GM10266 (cell line): ENCODE measurements at regions not wholly inside any gene's neighbourhood (a gene's known extent, or its start where the extent isn't known, plus 50 kb on each side); places are given as distances from the start of the nearest gene placed in this dataset.

Experiments used
- DNase-seq: peaks from one replicate; pipeline ENCODE4 v3.0.0; 2012; ENCODE audit errors: extremely low spot score
- TF ChIP-seq, protein P1 (sequence below): IDR thresholded peaks from 2 replicates; pipeline ENCODE4 v1.5.1; 2012; ENCODE audit warnings: mild to moderate bottlenecking, low read depth; ENCODE audit not compliant: control insufficient read depth, insufficient read depth; ENCODE audit errors: missing control alignments

DNA sequence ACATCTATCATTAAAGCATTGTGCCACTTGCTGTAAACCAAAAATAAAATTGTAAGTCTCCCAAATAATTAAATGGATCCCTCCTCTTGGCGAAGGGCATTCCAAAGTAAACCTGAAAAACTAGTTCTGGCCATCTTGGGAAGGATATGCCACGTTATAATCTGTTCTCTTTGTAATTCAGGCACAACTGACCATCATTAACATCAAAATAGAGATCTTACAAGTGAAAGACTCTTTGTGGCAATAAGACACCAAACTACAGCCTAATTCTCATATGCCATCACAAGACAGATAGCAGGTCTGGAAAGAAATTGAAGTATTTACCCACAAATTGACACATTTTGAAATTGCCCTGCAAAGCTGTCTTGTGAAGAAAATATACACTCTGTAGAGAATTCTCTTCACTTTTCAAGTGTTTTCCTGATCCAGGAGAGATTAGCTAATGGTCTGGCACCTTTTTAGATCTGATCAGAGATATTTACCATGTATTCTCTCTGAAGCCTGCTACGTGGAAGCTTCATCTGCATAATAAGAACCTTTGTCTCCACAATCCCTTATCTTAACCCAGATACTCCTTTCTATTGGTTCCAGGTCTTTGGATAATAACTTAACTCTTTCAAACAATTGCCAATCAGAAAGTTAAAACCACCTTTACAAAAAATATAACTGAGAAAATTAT lies 630.4 kb upstream of the CCDC179 start:
- TF ChIP-seq, protein P1, sequence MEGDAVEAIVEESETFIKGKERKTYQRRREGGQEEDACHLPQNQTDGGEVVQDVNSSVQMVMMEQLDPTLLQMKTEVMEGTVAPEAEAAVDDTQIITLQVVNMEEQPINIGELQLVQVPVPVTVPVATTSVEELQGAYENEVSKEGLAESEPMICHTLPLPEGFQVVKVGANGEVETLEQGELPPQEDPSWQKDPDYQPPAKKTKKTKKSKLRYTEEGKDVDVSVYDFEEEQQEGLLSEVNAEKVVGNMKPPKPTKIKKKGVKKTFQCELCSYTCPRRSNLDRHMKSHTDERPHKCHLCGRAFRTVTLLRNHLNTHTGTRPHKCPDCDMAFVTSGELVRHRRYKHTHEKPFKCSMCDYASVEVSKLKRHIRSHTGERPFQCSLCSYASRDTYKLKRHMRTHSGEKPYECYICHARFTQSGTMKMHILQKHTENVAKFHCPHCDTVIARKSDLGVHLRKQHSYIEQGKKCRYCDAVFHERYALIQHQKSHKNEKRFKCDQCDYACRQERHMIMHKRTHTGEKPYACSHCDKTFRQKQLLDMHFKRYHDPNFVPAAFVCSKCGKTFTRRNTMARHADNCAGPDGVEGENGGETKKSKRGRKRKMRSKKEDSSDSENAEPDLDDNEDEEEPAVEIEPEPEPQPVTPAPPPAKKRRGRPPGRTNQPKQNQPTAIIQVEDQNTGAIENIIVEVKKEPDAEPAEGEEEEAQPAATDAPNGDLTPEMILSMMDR, result no peak
- DNase-seq, result no peak

DNA sequence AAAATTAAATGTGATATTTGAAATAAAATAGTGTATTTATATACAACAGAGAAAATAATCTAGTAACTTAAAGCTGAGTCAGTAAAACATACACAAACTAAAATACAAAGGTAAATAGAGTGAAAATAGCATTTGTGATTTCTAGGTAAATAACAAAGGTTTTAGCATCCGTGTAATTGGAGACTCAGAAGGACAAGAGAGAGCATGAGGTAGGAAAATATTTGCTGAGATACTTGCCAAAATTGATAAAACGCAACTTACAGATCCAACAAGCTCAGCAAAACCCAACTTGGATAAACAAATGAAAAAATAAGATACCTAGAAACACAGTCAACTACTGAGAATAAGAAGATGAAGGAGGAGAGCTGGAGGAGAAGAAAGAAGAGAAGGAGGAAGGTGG lies 634.7 kb upstream of the CCDC179 start:
- TF ChIP-seq, protein P1, result no peak
- DNase-seq, result no peak

DNA sequence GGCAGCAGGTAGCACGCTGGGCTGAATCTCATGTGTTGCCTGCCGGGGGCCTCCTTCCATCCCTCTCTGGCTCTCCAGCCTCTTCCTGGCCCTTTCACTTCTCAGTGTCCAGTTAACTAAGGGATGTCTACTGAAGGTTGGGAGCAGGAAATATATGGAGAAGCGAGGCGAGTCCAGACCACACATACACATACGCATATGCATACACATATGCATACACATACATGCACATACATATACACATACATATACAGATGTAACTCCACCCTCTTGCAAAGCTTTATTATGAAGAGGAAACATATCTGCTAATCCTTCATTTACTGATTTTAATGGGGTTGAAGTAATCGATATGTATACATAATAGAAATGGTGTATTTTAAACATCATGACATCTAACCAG lies 636.1 kb upstream of the CCDC179 start:
- DNase-seq, result no peak

DNA sequence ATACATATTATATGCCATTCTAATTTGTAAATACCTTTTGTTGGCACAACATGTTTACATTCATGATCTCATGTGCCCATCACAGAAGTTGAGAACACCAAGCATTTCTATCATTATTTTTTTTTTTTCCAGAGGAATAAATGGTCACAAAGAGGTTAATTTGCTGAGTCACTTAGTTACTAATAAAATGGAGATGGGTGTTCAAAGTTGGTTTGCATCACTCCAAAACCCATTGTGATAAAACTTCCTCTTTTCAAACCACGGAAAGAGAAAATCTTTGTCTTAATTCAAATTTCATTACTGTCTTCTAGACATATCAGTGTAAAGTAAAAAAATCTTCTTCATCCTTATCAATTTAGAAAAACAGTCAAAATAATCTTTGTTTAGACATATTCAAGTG lies 636.8 kb upstream of the CCDC179 start:
- TF ChIP-seq, protein P1, result no peak
- no peak for DNase-seq

More for the DNA sequence above, 636.1 kb upstream of the CCDC179 start:
- TF ChIP-seq, protein P1, result no peak

DNA sequence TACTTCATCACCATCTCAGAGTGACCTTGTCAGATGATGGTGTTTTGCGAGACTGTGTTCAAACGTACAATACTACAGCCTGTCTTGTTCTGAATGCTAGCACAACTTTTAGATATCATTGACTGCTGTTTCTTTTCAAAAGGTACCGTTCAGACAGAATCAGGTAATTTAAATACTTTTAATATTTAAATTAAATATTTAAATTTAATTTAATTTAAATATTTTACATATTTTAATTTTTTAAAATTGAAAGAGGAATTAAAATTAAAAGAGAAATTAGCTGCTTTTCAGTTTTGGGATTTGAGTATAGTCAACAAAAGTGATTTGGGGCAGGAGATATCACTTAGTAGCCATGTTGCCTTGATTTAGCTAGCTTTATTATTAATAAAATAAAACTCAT lies 642.1 kb upstream of the CCDC179 start:
- DNase-seq, result no peak
- TF ChIP-seq, protein P1, result no peak

DNA sequence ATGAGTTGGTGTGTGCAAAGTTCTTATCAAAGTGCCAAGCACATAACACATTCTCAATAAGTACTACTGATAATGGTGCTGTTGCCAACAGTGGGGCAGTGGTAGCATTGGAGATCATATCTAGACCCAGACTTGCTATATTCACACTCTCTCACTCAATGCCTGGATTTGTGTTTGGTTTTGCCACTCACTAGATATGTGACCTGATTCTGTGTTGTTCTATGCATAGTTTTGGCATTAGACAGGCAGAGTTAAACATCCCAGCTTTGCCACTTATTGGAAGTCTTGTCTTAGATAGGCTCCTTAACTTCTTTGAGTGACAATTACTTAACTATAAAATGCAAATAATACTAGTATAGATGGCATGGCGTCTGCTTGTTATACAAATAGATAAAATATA lies 642.6 kb upstream of the CCDC179 start:
- TF ChIP-seq, protein P1, result no peak
- no peak for DNase-seq

DNA sequence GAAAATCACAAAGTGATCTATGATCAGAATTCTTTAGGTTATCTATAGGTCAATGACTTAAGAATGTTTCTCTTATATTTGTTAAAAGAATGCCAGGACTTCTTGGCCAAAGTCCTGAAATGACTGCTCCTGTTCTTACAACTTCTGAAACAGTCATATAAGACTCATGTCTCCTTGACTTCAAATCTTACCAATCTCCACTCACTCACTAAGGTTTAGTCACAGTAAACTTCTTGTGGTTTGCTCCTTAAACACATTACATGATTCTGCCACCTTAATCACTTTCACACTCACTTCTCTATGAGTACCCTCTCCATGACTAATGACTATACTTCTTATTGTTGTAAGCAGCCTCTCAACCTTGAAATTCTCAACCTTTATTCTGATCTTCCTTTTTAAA lies 648.7 kb upstream of the CCDC179 start:
- TF ChIP-seq, protein P1, result no peak
- no peak for DNase-seq
